ENCODE measurements at regions not wholly inside any gene's neighbourhood (a gene's known extent, or its start where the extent isn't known, plus 50 kb on each side); places are given as distances from the start of the nearest gene placed in this dataset.

GRCh38 chr18:78903436-78904178 is 76.0 kb upstream of the SALL3 start:
- DNase-seq = no peak

- DNase-seq = no peak
Measured at GRCh38 chr18:78904179-78904531, 75.5 kb upstream of the SALL3 start.

- no peak for DNase-seq
Measured at GRCh38 chr18:78905334-78905733, 74.3 kb upstream of the SALL3 start.

DNA sequence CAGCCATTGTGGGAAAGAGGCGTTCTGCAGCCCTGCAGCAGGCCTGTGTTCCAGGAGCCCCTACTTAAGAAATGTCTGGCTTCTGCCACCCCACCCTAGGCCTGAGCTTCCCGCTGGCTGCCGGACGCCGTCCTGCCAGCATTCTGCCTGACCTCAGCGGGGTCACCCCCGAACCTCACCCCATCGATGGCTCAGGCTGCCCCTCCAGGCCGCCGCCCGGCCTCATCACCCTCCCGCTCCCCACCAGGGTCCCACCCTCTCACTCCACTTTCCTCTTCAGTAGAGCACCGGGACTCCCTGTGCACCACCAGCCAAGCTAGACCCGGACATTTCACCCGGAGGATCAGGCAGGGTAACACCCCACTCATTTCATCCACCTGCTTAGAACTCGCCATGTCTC is 73.6 kb upstream of the SALL3 start:
- no peak for DNase-seq

GRCh38 chr18:78908462-78909260 is 71.0 kb upstream of the SALL3 start:
- no peak for DNase-seq

- no peak for DNase-seq
Measured at GRCh38 chr18:78911751-78912283, 67.8 kb upstream of the SALL3 start.

- DNase-seq = no peak
Measured at GRCh38 chr18:78912336-78912735, 67.3 kb upstream of the SALL3 start.

DNA sequence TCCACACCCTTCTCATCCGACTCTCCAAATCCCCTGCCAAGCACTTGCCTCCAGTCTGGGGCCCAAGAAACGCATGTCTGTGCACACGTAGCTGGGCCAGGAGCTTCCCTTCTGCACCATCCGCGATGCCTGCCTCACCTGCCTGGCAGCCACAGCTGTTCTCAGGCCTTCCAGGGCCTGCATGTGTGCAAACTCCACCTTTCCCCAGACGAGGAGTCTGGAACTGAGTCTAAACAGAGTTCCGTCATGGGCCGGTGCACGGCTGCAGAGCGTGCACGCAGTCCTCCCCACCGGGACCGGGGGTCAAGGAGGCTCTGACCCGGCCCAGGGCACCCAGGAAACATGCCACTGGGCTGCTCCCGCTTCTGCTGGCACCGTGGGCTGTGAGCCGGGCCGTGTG is 66.8 kb upstream of the SALL3 start:
- DNase-seq = no peak

DNA sequence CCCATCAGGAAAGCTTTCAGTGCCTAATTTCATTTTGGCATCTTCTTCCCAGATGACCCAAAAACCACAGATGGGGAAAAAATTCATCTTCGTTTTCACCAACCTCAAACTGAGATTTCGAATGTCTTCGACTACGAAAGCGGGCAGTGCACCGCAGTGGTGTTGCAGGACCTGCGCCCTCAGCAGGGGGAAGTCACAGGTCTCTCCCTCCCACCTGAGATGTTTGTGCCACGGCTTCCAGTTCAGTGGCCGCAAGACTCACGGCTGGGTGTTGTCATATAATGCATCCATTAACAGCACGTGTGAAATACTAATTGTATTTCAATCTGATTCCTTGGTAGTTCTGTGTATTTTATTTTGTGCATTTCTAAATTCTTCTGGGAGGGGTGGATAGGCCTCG is 66.2 kb upstream of the SALL3 start:
- DNase-seq = no peak

DNA sequence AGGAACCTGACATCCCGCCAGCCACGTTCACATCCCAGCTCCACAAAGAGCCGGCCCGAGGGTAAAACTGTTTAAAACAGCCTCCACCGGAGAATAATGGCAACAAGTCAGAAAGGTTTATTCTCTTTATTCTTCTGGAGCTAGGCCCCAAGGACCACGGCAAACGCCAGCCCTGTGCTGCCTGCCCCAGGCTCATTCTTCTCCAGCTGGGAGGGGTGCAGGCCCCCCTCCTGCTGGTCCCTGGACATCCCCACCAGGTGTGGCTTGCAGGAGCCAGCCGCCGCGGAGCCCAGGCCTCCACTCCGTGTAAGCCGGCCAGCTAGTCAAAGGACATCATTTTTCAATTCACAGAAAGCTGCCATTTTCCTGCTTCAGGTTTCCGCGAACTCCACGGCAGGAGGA is 65.8 kb upstream of the SALL3 start:
- no peak for DNase-seq

GRCh38 chr18:78914249-78914935 is 65.2 kb upstream of the SALL3 start:
- DNase-seq = no peak

GRCh38 chr18:78915446-78916008 is 64.1 kb upstream of the SALL3 start:
- no peak for DNase-seq

GRCh38 chr18:78918707-78919106 is 60.9 kb upstream of the SALL3 start:
- no peak for DNase-seq

DNA sequence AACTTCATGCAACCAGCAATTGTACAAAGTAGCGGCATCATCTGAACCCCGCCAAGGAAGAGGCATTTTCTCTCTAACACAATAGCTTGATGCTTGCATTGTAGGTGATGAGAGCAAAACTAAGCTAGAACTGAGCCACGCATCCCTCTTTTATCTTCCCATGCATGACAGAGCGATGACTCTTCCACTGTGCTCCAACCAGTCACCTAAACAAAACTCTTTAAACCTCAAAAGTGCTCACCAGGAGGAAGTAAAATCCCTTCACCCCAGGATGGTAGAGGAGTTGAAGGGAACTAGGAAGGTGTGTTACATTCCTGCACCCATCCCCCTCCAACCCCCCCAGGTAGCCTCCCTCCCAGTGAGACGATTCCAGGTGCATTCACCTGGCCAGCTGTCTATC is 59.7 kb upstream of the SALL3 start:
- DNase-seq = no peak

DNA sequence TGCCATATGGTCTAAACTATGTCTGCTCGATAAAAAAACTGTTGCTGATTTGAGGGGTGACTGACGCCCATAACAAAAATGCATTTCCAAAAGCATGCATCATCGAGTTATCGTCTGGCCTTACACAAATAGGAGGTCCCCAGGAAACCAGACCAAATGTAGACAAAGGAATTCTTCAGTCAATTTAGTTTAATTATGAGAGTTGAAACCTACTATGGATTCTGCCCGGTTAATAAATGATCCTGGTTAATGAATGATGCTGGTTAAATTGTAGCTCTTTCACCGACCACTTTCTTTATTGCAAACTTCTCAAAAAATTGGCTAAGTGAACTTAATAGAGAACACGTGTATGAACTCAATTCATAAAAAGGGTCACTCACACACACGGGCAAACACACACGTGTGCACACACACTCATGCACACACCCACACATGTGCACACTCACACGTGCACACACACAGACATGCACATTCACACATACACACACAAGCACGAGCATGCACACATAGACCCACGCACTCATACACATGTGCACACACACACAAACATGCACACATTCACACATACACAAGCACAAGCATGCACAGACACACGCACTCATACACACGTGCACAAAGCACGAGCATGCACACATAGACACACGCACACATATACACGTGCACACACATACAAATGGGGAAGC is 59.0 kb upstream of the SALL3 start:
- DNase-seq = no peak

DNA sequence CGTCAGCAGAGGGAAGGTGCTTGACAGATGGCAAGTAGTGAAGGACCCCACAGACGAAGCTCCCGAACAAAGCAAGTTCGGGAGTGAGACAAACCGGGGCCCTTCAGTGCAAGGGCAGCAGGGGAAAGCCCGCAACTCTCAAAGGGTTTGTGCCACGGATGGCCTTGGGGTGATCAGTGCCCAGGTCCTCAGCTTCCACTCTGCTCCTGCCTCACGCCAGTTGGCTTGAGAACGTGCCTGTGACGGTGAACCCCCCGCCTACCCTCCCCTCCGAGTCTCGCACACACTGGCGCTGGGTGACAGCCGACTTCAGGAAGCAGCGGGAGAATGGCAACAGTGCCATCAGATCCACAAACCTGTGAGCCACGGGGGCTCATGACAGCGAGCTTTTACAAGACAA is 56.8 kb upstream of the SALL3 start:
- DNase-seq = no peak

GRCh38 chr18:78924301-78924700 is 55.3 kb upstream of the SALL3 start:
- no peak for DNase-seq

DNA sequence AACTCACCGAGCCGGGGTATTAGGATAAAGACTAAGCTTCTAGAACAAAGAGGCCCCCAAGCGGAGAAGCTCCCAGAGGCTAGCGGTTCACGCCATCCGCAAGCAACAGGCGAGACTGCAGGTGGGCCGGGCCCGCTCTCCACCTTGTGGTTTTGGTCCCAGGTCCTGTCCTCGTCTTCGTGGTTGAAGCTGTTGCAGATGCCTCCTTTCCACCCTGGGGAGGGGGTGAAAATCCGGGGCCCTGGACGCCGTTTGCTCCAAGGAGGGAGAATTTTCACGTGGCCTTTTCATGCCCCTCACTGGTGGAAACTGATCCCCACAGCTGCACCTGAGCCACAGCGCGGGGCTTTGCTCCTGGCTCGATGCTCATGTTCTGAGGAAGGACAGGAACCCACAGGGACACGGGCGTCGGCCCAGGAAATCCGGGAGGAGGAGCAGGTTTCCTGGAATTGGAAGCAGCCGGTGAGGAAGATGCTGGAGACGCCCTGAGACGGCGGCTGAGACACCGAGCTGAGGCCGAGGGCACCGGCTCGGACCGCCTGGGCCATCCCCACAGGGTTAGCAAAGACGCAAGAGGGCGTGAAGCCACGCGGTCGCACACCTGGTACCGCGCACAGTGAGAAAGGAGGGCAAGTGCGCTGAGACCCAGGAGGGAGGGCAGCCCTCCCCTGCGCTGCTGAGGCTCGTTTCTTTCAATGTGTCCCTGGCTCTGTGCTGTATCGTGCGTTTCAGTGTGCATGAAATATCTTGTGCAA is 54.7 kb upstream of the SALL3 start:
- DNase-seq = no peak

GRCh38 chr18:78925557-78926242 is 53.9 kb upstream of the SALL3 start:
- no peak for DNase-seq

GRCh38 chr18:78926243-78926615 is 53.4 kb upstream of the SALL3 start:
- DNase-seq = no peak

DNA sequence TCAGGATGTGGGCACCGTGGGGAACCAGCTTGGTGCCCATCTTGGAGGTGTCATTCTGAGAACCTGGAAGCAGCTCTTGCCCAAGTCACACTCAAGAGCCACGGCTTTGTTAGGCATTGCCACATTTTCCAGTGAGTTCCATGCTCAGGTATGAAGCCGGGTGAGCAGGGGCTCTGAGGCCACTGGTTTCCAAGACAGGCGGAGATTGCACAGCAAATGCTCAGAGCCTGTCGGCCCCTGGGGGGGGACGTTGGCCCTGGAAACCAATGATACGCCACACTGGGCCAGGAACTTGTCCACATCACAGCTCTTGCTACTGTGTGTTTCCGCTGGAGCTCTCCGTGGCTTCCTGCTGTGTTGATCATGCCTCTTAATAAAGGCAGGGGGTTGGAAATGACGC is 52.5 kb upstream of the SALL3 start:
- DNase-seq = no peak
